BJ (cell line): ENCODE measurements at regions not wholly inside any gene's neighbourhood (a gene's known extent, or its start where the extent isn't known, plus 50 kb on each side); places are given as distances from the start of the nearest gene placed in this dataset.

Experiments used
- CTCF ChIA-PET: fragments of 350-600 bp; formaldehyde crosslinking; extraction: SDS; loops from one replicate; lab custom pipeline; 2021; ENCODE audit warnings: antibody characterized with exemption, inconsistent platforms; lab: Yijun Ruan, JAX
- POLR2A ChIA-PET: fragments of 300-600 bp; sonication (Branson Sonifier 250); formaldehyde crosslinking; extraction: SDS; loops from one replicate; lab custom pipeline; 2021; ENCODE audit warnings: antibody characterized with exemption; lab: Charles Lee
- DNase-seq: peaks from one replicate; pipeline ENCODE4 v3.0.0-alpha.2; 2011; ENCODE audit warnings: low read depth
- H3K27me3 ChIP-seq: 2 replicates; pipeline ENCODE4 v1.6.0; 2011; ENCODE audit warnings: low read length; ENCODE audit not compliant: control insufficient read depth, insufficient read depth
- H3K36me3 ChIP-seq: 2 replicates; pipeline ENCODE4 v1.5.1; 2011; ENCODE audit warnings: low read length; ENCODE audit not compliant: control insufficient read depth, insufficient read depth
- H3K4me3 ChIP-seq: 2 replicates; pipeline ENCODE4 v1.5.1; 2011; ENCODE audit warnings: low read depth, mild to moderate bottlenecking, control low read depth, low read length
- TF ChIP-seq, protein P1 (sequence below): IDR thresholded peaks from 2 replicates; pipeline ENCODE4 v1.5.1; 2011; ENCODE audit warnings: low read depth, mild to moderate bottlenecking, control low read depth, inconsistent platforms, low read length, moderate library complexity; ENCODE audit not compliant: insufficient read depth

DNA sequence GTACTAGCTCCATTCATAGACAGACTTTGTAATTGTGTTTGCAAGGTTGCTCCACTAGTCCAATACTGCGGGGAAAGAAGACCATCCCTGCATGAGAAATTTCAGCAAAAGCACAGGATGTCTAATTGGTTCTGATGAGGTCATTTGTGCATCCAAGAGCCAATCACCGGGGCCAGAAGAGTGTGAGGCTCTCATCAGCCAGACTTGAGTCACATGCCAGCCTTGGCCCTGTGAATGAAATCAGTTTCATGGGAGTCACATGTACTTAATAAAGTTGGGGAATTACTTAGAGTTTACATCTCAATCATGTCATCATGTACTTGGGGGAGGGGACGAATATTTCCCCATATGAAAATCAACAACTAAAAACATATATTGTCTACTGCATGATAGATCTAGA, 1236.0 kb downstream of the MAT2B start:
- Histone ChIP-seq H3K4me3 (no peak overlapping the region), H3K27me3 (no peaks in the 10 kb centered on the region), H3K36me3 (no peaks in the 10 kb centered on the region)
- ChIA-PET CTCF (no interaction called here), POLR2A (no interaction called here)
- no peak for DNase-seq
- TF ChIP-seq, protein P1, sequence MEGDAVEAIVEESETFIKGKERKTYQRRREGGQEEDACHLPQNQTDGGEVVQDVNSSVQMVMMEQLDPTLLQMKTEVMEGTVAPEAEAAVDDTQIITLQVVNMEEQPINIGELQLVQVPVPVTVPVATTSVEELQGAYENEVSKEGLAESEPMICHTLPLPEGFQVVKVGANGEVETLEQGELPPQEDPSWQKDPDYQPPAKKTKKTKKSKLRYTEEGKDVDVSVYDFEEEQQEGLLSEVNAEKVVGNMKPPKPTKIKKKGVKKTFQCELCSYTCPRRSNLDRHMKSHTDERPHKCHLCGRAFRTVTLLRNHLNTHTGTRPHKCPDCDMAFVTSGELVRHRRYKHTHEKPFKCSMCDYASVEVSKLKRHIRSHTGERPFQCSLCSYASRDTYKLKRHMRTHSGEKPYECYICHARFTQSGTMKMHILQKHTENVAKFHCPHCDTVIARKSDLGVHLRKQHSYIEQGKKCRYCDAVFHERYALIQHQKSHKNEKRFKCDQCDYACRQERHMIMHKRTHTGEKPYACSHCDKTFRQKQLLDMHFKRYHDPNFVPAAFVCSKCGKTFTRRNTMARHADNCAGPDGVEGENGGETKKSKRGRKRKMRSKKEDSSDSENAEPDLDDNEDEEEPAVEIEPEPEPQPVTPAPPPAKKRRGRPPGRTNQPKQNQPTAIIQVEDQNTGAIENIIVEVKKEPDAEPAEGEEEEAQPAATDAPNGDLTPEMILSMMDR: no peak

DNA sequence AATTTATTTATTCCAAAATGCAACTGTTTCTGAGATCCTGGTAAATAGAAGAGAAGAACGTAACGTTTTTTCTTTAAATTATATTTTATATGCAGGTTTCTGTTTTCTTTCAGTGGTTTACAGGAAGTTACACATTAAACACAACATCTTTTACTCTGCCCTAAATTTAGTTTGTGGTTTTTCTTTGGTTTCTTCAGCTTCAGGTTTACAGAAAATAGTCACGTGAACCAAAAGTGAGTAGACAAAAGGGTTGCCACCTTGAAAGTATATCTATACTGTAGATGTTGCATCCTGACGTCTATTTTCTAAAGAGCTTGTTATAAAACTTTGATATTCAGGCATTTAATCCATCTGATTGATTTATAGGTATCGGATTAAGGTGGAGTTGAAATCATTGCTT, 1236.6 kb downstream of the MAT2B start:
- DNase-seq: no peak
- Histone ChIP-seq H3K36me3 (no peaks in the 10 kb centered on the region), H3K27me3 (no peaks in the 10 kb centered on the region), H3K4me3 (no peak overlapping the region)
- TF ChIP-seq, protein P1: no peak
- ChIA-PET POLR2A (no interaction called here), CTCF (no interaction called here)

- no peak for DNase-seq
- TF ChIP-seq, protein P1: no peak
- Histone ChIP-seq H3K4me3 (no peak overlapping the region), H3K27me3 (no peaks in the 10 kb centered on the region), H3K36me3 (no peaks in the 10 kb centered on the region)
- ChIA-PET POLR2A (no interaction called here), CTCF (no interaction called here)
These were observed 1241.3 kb downstream of the MAT2B start for GRCh38 chr5:164746723-164747122.

DNA sequence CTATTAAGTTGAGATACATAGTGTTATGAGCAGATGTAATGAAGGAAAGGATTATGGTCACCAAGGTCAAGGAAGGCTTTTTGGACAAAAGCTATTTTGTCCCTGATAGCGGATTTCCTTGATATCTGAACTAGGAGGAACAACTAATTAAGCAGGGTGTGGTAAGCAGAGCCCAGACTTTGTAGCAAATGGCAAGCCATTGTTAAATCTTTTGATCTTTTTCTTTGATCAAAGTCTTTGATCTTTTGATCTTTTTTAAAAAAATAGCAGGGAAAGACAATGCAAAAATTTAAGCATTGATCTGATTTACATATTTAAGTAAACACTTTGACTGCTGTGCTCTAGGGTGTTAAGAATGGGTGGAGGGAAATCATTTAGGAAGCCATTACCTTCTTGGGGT, 1242.0 kb downstream of the MAT2B start:
- POLR2A ChIA-PET: no interaction called here
- TF ChIP-seq, protein P1: no peak
- CTCF ChIA-PET: no interaction called here
- Histone ChIP-seq H3K4me3 (no peak overlapping the region), H3K27me3 (no peaks in the 10 kb centered on the region), H3K36me3 (no peaks in the 10 kb centered on the region)
- no peak for DNase-seq

- Histone ChIP-seq H3K4me3 (no peak overlapping the region), H3K36me3 (no peaks in the 10 kb centered on the region), H3K27me3 (no peaks in the 10 kb centered on the region)
- no peak for DNase-seq
- ChIA-PET POLR2A (no interaction called here), CTCF (no interaction called here)
- TF ChIP-seq, protein P1: no peak
These were observed 1243.4 kb downstream of the MAT2B start for GRCh38 chr5:164748861-164749260.
